ENCODE measurements at regions not wholly inside any gene's neighbourhood (a gene's known extent, or its start where the extent isn't known, plus 50 kb on each side); places are given as distances from the start of the nearest gene placed in this dataset.

DNA sequence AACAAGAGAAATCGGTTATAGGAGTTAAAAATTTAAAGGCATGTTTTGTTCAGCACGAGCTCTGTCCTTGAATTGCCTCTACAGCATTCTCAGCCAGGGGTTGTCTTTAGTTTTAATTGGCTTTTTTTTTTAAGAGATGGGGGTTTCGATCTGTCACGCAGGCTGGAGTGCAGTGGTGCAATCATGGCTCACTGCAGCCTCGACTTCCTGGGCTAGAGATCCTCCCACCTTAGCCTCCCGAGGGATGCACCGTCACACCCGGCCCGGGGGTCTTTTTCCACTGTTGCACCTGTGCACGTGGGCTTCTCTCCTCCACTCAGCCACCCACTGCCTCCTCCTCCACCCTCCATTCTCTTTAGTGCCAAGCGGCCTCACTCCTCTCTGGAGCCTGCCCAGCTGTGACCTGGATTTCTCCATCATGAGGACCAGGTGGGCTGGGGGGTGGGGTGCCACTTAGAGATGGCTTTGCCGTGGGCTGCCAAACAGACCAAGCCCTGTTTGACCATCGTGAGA lies 106.8 kb upstream of the SEC14L1 start:
- TF ChIP-seq POLR2AphosphoS5 (IDR thresholded peaks at IDR 0.05; ENCODE audit: low read depth, low read length) (no peak), SIN3A (IDR thresholded peaks at IDR 0.05; ENCODE audit: borderline replicate concordance, insufficient read depth, low read length) (no peak), TAF1 (IDR thresholded peaks at IDR 0.05; ENCODE audit: borderline replicate concordance, insufficient read depth, low read length) (no peak), FOXP2 (optimal IDR thresholded peaks at IDR 0.05; ENCODE audit: borderline replicate concordance, extremely low read depth, extremely low read length, insufficient read depth) (no peak)
- TF ChIP-seq, protein P1, sequence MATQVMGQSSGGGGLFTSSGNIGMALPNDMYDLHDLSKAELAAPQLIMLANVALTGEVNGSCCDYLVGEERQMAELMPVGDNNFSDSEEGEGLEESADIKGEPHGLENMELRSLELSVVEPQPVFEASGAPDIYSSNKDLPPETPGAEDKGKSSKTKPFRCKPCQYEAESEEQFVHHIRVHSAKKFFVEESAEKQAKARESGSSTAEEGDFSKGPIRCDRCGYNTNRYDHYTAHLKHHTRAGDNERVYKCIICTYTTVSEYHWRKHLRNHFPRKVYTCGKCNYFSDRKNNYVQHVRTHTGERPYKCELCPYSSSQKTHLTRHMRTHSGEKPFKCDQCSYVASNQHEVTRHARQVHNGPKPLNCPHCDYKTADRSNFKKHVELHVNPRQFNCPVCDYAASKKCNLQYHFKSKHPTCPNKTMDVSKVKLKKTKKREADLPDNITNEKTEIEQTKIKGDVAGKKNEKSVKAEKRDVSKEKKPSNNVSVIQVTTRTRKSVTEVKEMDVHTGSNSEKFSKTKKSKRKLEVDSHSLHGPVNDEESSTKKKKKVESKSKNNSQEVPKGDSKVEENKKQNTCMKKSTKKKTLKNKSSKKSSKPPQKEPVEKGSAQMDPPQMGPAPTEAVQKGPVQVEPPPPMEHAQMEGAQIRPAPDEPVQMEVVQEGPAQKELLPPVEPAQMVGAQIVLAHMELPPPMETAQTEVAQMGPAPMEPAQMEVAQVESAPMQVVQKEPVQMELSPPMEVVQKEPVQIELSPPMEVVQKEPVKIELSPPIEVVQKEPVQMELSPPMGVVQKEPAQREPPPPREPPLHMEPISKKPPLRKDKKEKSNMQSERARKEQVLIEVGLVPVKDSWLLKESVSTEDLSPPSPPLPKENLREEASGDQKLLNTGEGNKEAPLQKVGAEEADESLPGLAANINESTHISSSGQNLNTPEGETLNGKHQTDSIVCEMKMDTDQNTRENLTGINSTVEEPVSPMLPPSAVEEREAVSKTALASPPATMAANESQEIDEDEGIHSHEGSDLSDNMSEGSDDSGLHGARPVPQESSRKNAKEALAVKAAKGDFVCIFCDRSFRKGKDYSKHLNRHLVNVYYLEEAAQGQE (IDR thresholded peaks at IDR 0.05; ENCODE audit: insufficient read depth in 1 of 2, low read depth in 2 of 2, low read length in 2 of 2) = no peak

DNA sequence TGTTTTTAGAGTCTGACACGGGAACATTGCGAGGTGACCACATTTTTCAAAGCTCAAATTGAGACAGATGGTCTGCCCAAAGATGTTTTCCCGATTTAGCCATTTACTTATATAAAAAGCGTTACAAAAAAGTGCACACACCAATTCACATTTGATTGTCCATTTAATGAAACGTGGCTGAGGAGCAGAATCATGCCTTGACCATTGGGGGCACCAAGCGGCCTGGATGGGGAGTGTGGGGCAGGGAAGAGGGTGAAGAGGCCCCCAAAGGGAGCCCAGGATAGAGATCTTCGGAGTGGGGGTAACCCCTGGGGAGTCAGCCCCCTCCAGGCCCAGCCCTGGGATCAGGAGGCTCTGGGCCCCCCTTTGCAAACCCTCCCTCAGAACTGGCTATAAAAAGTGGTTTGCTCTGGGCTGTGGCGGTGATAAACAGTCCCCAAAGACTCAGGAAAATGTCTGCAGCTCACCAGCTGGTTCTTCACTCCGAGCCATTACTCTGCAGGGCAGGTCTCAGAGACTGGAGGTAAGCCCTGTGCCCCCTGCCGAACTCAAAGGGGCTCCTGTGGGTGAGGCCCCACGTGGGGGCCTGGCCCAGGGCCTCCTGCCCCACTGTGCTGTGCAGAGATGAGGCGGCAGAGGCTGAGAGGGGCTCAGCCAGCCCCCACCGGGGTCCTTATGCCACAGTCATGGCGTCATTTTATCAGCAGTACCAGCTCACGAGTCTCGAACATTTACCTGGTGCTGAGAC lies 105.9 kb upstream of the SEC14L1 start:
- TF ChIP-seq FOXP2 (optimal IDR thresholded peaks at IDR 0.05; ENCODE audit: borderline replicate concordance, extremely low read depth, extremely low read length, insufficient read depth) (no peak), POLR2AphosphoS5 (IDR thresholded peaks at IDR 0.05; ENCODE audit: low read depth, low read length) (no peak), SIN3A (IDR thresholded peaks at IDR 0.05; ENCODE audit: borderline replicate concordance, insufficient read depth, low read length) (no peak), TAF1 (IDR thresholded peaks at IDR 0.05; ENCODE audit: borderline replicate concordance, insufficient read depth, low read length) (no peak)
- TF ChIP-seq, protein P1 (IDR thresholded peaks at IDR 0.05; ENCODE audit: insufficient read depth in 1 of 2, low read depth in 2 of 2, low read length in 2 of 2) = no peak

DNA sequence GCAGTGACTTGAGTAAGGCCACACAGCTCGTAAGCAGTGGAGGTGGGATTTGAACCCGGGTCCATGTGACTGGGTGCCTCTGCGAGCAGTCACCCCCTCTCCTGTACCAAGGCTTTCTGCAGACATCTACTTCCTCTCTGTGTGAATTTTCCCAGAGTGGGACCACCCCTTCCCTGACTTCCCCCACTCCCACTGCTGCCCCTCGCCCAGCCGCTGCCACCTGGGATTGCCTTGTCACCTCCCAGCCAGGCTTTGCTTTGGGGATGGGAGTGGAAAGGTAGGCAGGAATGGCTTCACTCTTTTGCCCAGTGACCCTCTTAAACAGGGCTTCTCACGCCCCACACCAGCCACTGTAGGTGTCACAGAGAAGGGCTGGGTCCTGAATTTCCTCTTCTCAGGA lies 105.2 kb upstream of the SEC14L1 start:
- TF ChIP-seq, protein P1 (IDR thresholded peaks at IDR 0.05; ENCODE audit: insufficient read depth in 1 of 2, low read depth in 2 of 2, low read length in 2 of 2) = no peak
- TF ChIP-seq POLR2AphosphoS5 (IDR thresholded peaks at IDR 0.05; ENCODE audit: low read depth, low read length) = no peak
- no peak for TF ChIP-seq SIN3A (IDR thresholded peaks at IDR 0.05; ENCODE audit: borderline replicate concordance, insufficient read depth, low read length)
- TF ChIP-seq FOXP2 (optimal IDR thresholded peaks at IDR 0.05; ENCODE audit: borderline replicate concordance, extremely low read depth, extremely low read length, insufficient read depth) = no peak
- TF ChIP-seq TAF1 (IDR thresholded peaks at IDR 0.05; ENCODE audit: borderline replicate concordance, insufficient read depth, low read length) = no peak

DNA sequence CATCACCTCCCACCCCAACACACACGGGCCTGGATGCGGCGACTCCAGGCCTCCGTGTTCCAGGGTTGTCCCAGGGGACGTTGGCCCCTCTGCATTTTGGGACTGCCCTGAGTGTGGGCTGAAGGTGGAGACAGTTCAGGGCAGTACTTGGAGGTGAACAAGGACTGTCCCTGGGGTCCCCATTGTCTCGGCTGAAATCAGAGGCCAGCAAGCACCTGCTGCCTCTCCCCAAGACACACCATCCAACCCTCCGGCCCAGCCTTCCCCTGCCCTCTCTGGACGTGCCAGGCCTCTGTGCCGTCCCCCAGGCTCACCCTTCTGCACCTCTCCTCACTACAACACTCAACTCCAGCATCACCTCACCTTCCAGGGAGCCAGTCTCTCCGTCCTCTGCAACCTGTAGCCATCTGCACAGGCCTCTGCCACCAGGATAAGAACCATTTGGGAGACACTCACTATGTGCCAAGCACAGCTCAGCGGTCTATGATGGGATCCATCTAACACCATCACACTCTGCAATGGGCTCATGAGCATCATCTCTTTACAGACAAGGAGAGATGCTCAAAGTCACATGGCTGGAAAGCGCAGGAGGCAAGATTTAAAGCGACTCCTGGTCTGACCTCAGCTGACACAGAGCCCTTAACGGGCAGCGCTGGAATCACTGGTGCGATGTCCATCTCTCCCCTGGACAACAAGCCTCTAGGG lies 104.5 kb upstream of the SEC14L1 start:
- TF ChIP-seq, protein P1 (IDR thresholded peaks at IDR 0.05; ENCODE audit: insufficient read depth in 1 of 2, low read depth in 2 of 2, low read length in 2 of 2) = no peak
- TF ChIP-seq SIN3A (IDR thresholded peaks at IDR 0.05; ENCODE audit: borderline replicate concordance, insufficient read depth, low read length) (no peak), POLR2AphosphoS5 (IDR thresholded peaks at IDR 0.05; ENCODE audit: low read depth, low read length) (no peak), FOXP2 (optimal IDR thresholded peaks at IDR 0.05; ENCODE audit: borderline replicate concordance, extremely low read depth, extremely low read length, insufficient read depth) (no peak)

Data from PFSK-1 (cell line).